ENCODE measurements at regions not wholly inside any gene's neighbourhood (a gene's known extent, or its start where the extent isn't known, plus 50 kb on each side); places are given as distances from the start of the nearest gene placed in this dataset.

- no peak for DNase-seq (ENCODE audit: low spot score)
- TF ChIP-seq, protein P1, sequence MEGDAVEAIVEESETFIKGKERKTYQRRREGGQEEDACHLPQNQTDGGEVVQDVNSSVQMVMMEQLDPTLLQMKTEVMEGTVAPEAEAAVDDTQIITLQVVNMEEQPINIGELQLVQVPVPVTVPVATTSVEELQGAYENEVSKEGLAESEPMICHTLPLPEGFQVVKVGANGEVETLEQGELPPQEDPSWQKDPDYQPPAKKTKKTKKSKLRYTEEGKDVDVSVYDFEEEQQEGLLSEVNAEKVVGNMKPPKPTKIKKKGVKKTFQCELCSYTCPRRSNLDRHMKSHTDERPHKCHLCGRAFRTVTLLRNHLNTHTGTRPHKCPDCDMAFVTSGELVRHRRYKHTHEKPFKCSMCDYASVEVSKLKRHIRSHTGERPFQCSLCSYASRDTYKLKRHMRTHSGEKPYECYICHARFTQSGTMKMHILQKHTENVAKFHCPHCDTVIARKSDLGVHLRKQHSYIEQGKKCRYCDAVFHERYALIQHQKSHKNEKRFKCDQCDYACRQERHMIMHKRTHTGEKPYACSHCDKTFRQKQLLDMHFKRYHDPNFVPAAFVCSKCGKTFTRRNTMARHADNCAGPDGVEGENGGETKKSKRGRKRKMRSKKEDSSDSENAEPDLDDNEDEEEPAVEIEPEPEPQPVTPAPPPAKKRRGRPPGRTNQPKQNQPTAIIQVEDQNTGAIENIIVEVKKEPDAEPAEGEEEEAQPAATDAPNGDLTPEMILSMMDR (IDR thresholded peaks at IDR 0.05; ENCODE audit: extremely low read depth, missing control alignments): no peak
Observed at GRCh38 chr4:106454021-106454420, 85.4 kb upstream of the GIMD1 start.

DNA sequence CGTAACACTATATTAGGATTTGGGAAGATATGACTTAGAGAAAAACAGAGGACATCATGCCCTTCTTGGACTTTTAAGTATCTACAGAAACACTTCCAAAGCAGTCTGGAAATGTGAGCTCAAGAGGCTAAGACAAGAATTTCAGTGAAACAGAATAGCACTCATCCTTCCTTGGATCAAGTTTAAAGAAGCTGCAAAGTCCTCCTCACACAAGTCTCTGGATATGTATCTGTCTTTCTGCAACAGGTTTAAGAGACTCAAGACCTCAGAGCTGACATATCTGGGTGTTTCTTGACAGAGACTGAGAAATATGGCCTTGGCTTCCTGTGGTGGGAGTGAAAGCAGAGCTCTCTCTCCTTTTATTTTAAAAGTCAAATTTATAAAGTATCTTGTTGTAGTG lies 82.5 kb upstream of the GIMD1 start:
- TF ChIP-seq, protein P1 (IDR thresholded peaks at IDR 0.05; ENCODE audit: extremely low read depth, missing control alignments): no peak
- DNase-seq (ENCODE audit: low spot score): no peak

GRCh38 chr4:106450249-106450648 lies 81.7 kb upstream of the GIMD1 start:
- TF ChIP-seq, protein P1 (IDR thresholded peaks at IDR 0.05; ENCODE audit: extremely low read depth, missing control alignments): no peak
- DNase-seq (ENCODE audit: low spot score): no peak

DNA sequence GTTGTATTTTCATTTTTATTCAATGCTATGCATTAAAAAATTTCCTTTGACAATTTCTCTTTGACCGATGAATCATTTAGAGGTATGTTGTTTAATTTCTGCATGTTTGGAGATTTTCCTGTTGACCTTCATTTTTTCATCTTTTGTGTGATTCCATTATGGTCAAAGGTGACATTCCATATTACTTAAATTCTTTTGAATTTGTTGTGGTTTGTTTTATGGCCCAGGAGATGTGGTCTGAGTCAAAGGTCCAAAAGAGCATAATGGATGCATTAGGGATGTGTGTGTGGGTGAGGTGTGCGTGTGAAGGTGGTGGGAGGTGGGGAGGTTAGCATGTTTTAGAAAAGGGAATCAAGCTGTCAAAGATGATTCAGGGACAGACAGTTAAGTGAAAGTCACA lies 76.0 kb upstream of the GIMD1 start:
- TF ChIP-seq, protein P1 (IDR thresholded peaks at IDR 0.05; ENCODE audit: extremely low read depth, missing control alignments): no peak
- no peak for DNase-seq (ENCODE audit: low spot score)

- TF ChIP-seq, protein P1 (IDR thresholded peaks at IDR 0.05; ENCODE audit: extremely low read depth, missing control alignments): no peak
Observed at GRCh38 chr4:106430797-106431196, 62.2 kb upstream of the GIMD1 start.

DNA sequence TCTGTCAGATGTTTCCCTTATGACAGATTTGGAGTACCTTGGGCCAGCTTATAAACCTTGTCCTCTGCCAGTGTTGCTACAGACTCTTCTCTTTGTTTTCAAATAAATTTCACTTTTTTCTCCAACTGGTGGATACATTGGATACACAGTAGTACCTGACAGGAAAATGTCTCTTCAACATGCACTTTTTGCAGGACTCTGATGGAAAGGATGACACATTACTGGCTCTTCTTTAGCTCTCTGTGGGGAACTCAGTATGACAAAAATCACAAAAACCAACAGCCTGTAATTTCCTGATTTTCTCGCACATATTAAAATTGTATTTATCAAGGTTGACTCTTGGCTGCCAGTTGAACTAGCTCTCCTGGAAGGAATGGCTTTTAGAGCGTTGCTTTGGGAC lies 61.3 kb upstream of the GIMD1 start:
- TF ChIP-seq, protein P1 (IDR thresholded peaks at IDR 0.05; ENCODE audit: extremely low read depth, missing control alignments): no peak
- no peak for DNase-seq (ENCODE audit: low spot score)

More at GRCh38 chr4:106430797-106431196, 62.2 kb upstream of the GIMD1 start:
- DNase-seq (ENCODE audit: low spot score): no peak

- TF ChIP-seq, protein P1 (IDR thresholded peaks at IDR 0.05; ENCODE audit: extremely low read depth, missing control alignments): no peak
- DNase-seq (ENCODE audit: low spot score): no peak
Observed at GRCh38 chr4:106426069-106426468, 57.5 kb upstream of the GIMD1 start.

Data from GM20000 (cell line).